ENCODE measurements at regions not wholly inside any gene's neighbourhood (a gene's known extent, or its start where the extent isn't known, plus 50 kb on each side); places are given as distances from the start of the nearest gene placed in this dataset.

DNA sequence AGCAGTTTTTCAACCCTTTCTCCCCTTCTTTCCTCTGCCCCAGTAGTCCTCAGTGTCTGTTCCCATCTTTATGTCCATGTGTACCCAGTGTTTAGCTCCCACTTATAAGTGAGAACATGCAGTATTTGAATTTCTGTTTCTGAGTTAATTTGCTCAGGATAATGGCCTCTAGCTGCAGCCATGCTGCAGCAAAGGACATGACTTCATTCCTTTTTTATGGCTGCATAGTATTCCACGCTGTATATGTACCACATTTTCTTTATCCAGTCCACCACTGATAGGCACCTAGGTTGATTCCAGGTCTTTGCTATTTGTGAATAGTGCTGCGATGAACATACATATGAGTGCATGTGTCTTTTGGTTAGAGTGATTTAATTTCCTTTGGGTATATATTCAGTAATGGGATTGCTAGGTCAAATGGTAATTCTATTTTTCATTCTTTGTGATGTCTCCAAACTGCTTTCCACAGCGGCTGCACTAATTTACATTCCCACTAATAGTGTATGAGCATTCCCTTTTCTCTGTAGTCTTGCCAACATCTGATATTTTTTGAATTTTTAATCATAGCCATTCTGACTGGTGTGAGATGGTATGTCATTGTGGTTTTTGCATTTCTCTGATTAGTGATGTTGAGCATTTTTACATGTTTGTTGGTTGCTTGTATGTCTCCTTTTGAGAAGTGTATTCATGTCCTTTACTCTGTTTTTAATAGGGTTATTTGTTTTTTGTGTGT is 54.6 kb upstream of the ANK2 start:
- TF ChIP-seq, protein P1, sequence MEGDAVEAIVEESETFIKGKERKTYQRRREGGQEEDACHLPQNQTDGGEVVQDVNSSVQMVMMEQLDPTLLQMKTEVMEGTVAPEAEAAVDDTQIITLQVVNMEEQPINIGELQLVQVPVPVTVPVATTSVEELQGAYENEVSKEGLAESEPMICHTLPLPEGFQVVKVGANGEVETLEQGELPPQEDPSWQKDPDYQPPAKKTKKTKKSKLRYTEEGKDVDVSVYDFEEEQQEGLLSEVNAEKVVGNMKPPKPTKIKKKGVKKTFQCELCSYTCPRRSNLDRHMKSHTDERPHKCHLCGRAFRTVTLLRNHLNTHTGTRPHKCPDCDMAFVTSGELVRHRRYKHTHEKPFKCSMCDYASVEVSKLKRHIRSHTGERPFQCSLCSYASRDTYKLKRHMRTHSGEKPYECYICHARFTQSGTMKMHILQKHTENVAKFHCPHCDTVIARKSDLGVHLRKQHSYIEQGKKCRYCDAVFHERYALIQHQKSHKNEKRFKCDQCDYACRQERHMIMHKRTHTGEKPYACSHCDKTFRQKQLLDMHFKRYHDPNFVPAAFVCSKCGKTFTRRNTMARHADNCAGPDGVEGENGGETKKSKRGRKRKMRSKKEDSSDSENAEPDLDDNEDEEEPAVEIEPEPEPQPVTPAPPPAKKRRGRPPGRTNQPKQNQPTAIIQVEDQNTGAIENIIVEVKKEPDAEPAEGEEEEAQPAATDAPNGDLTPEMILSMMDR (conservative IDR thresholded peaks at IDR 0.05), result no peak
- TF ChIP-seq ZFX (IDR thresholded peaks at IDR 0.05), result no peak
- no peak overlapping the region for H3K27ac ChIP-seq
